Glutamatergic neuron (in vitro differentiated cells): ENCODE measurements at regions not wholly inside any gene's neighbourhood (a gene's known extent, or its start where the extent isn't known, plus 50 kb on each side); places are given as distances from the start of the nearest gene placed in this dataset.

Experiments
- DNase-seq: peaks from one replicate; pipeline ENCODE4 v3.0.0; 2022
- H3K27ac Mint-ChIP-seq: one replicate; pipeline ENCODE4 v1.8.0; 2020; ENCODE audit warnings: mild to moderate bottlenecking, mixed read lengths, inconsistent platforms; ENCODE audit not compliant: unreplicated experiment
- H3K27me3 Mint-ChIP-seq: one replicate; pipeline ENCODE4 v1.8.0; 2020; ENCODE audit warnings: mild to moderate bottlenecking, moderate library complexity, mixed read lengths, inconsistent platforms; ENCODE audit not compliant: unreplicated experiment
- H3K36me3 Mint-ChIP-seq: one replicate; pipeline ENCODE4 v1.8.0; 2020; ENCODE audit warnings: mild to moderate bottlenecking, mixed read lengths, inconsistent platforms; ENCODE audit not compliant: unreplicated experiment
- H3K4me1 Mint-ChIP-seq: one replicate; pipeline ENCODE4 v1.8.0; 2020; ENCODE audit warnings: mild to moderate bottlenecking, low read depth, mixed read lengths, inconsistent platforms; ENCODE audit not compliant: unreplicated experiment
- H3K4me3 Mint-ChIP-seq: one replicate; pipeline ENCODE4 v1.8.0; 2020; ENCODE audit warnings: mild to moderate bottlenecking, mixed read lengths, inconsistent platforms; ENCODE audit not compliant: unreplicated experiment
- H3K9me3 Mint-ChIP-seq: one replicate; pipeline ENCODE4 v1.8.0; 2020; ENCODE audit warnings: mild to moderate bottlenecking, moderate library complexity, mixed read lengths, inconsistent platforms; ENCODE audit not compliant: unreplicated experiment
- TF ChIP-seq, protein P1 (sequence below): fragments of 200-600 bp; sonication (generic); IDR thresholded peaks from one replicate; pipeline ENCODE4 v1.5.0; 2021; ENCODE audit not compliant: partially characterized antibody, unreplicated experiment

- H3K27me3 Mint-ChIP-seq, result no peaks in the 10 kb centered on the region
- no peak overlapping the region for H3K4me3 Mint-ChIP-seq
- no peak for DNase-seq
- H3K27ac Mint-ChIP-seq, result no peak overlapping the region
- TF ChIP-seq, protein P1, sequence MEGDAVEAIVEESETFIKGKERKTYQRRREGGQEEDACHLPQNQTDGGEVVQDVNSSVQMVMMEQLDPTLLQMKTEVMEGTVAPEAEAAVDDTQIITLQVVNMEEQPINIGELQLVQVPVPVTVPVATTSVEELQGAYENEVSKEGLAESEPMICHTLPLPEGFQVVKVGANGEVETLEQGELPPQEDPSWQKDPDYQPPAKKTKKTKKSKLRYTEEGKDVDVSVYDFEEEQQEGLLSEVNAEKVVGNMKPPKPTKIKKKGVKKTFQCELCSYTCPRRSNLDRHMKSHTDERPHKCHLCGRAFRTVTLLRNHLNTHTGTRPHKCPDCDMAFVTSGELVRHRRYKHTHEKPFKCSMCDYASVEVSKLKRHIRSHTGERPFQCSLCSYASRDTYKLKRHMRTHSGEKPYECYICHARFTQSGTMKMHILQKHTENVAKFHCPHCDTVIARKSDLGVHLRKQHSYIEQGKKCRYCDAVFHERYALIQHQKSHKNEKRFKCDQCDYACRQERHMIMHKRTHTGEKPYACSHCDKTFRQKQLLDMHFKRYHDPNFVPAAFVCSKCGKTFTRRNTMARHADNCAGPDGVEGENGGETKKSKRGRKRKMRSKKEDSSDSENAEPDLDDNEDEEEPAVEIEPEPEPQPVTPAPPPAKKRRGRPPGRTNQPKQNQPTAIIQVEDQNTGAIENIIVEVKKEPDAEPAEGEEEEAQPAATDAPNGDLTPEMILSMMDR, result no peak
- no peaks in the 10 kb centered on the region for H3K4me1 Mint-ChIP-seq
- H3K36me3 Mint-ChIP-seq, result peaks cover 8% of the 10 kb centered on the region
- peaks cover 2% of the 10 kb centered on the region for H3K9me3 Mint-ChIP-seq
Measured at GRCh38 chr4:111530446-111530845, 614.8 kb upstream of the FAM241A start.

- Mint-ChIP-seq H3K4me1 (no peaks in the 10 kb centered on the region), H3K9me3 (no peaks in the 10 kb centered on the region), H3K4me3 (no peak overlapping the region), H3K27ac (no peak overlapping the region), H3K36me3 (no peaks in the 10 kb centered on the region), H3K27me3 (no peaks in the 10 kb centered on the region)
- TF ChIP-seq, protein P1, result no peak
- no peak for DNase-seq
Measured at GRCh38 chr4:111535792-111536191, 609.5 kb upstream of the FAM241A start.

DNA sequence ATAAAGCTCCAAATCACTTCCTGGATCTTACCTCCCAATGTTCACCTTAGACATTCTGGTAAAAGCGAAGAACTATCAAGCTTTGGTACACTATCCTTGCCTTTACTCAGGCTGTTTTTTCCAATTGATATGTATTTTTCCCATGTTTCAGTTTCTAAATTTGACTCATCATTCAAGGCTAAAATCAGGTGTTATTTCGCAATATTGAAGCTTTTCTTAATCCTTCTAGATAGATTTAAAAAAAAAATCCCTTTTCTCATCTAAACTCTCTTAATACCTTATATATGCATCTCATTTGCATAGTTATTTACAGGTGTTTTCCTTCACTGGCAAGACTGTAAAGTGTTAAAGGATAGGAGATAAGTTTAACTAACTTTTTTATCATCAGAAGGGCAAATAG is 608.1 kb upstream of the FAM241A start:
- H3K27ac Mint-ChIP-seq, result no peak overlapping the region
- DNase-seq, result no peak
- no peaks in the 10 kb centered on the region for H3K36me3 Mint-ChIP-seq
- H3K27me3 Mint-ChIP-seq, result no peaks in the 10 kb centered on the region
- H3K4me1 Mint-ChIP-seq, result no peaks in the 10 kb centered on the region
- no peak overlapping the region for H3K4me3 Mint-ChIP-seq
- H3K9me3 Mint-ChIP-seq, result no peaks in the 10 kb centered on the region
- TF ChIP-seq, protein P1, result no peak

DNA sequence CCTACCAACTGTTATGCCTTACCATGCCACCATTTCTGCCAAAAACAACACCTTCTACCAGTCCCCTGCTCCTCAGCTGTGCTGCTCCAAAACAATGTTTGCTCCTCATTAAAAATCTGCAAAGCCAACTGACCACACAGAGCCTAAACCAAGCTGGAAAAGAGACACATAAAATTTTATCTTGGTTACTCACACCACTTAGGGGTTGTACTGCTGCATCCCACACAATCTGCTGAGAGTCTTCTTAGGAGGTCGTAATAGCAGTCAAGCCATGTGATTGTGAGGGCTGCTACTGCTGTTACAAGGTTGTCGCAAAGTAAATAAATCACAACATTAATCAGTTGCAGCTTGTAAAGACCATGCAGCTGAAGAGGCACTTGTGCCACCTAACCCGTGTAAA is 607.4 kb upstream of the FAM241A start:
- H3K27ac Mint-ChIP-seq, result no peak overlapping the region

DNA sequence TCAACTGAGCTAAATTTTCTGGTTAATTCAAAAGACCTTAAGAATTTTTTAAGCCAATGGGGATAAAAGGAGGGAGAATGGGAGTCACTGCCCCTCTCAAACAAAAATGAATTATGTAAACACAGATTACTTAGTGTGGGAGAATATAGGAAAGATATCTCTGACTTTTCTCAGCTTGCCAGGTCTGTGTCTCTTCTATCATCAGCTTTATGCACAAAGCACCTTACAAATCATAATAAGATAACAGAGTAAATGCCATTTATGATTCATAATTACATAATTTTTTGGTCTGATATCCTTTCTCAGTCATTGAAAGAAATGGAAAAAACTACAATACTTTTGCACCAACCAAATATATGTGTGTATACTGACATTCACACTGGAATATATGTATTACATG is 604.6 kb upstream of the FAM241A start:
- no peaks in the 10 kb centered on the region for H3K4me1 Mint-ChIP-seq
- H3K27me3 Mint-ChIP-seq, result no peaks in the 10 kb centered on the region
- H3K4me3 Mint-ChIP-seq, result no peak overlapping the region
- H3K27ac Mint-ChIP-seq, result no peak overlapping the region
- DNase-seq, result no peak
- TF ChIP-seq, protein P1, result no peak
- no peaks in the 10 kb centered on the region for H3K9me3 Mint-ChIP-seq
- no peaks in the 10 kb centered on the region for H3K36me3 Mint-ChIP-seq

More for the DNA sequence above, 607.4 kb upstream of the FAM241A start:
- DNase-seq, result no peak
- no peak overlapping the region for H3K4me3 Mint-ChIP-seq
- no peaks in the 10 kb centered on the region for H3K27me3 Mint-ChIP-seq
- no peaks in the 10 kb centered on the region for H3K4me1 Mint-ChIP-seq
- no peaks in the 10 kb centered on the region for H3K36me3 Mint-ChIP-seq
- TF ChIP-seq, protein P1, result no peak
- no peaks in the 10 kb centered on the region for H3K9me3 Mint-ChIP-seq
